Fibroblast of the aortic adventitia (primary cell): ENCODE measurements at regions not wholly inside any gene's neighbourhood (a gene's known extent, or its start where the extent isn't known, plus 50 kb on each side); places are given as distances from the start of the nearest gene placed in this dataset.

Source experiments
- DNase-seq: peaks from one replicate; pipeline ENCODE4 v3.0.0-alpha.2; 2010; ENCODE audit warnings: low read depth
- H3K4me3 ChIP-seq: 2 replicates; pipeline ENCODE4 v1.5.1; 2011; ENCODE audit warnings: low read depth, mild to moderate bottlenecking, control low read depth, low read length, moderate library complexity
- CTCF ChIP-seq: IDR thresholded peaks from 2 replicates; pipeline ENCODE4 v1.5.1; 2011; ENCODE audit warnings: mild to moderate bottlenecking, low read length, control low read depth, inconsistent platforms; ENCODE audit not compliant: insufficient read depth

GRCh38 chr1:81549588-81550127 is 251.1 kb upstream of the ADGRL2 start:
- peak; percentile 58 for TF ChIP-seq CTCF

GRCh38 chr1:81548918-81549587 is 251.7 kb upstream of the ADGRL2 start:
- TF ChIP-seq CTCF, result no peak
- DNase-seq, result no peak
- no peak overlapping the region for H3K4me3 ChIP-seq

More at GRCh38 chr1:81549588-81550127, 251.1 kb upstream of the ADGRL2 start:
- peak; percentile 73 for DNase-seq
- H3K4me3 ChIP-seq, result no peak overlapping the region

GRCh38 chr1:81547912-81548303 is 252.8 kb upstream of the ADGRL2 start:
- DNase-seq, result peak; percentile 27
- no peak for TF ChIP-seq CTCF
- H3K4me3 ChIP-seq, result no peak overlapping the region

GRCh38 chr1:81547261-81547911 is 253.3 kb upstream of the ADGRL2 start:
- no peak overlapping the region for H3K4me3 ChIP-seq
- no peak for TF ChIP-seq CTCF
- DNase-seq, result no peak

GRCh38 chr1:81545734-81546133 is 255.0 kb upstream of the ADGRL2 start:
- no peak for TF ChIP-seq CTCF
- DNase-seq, result no peak
- no peak overlapping the region for H3K4me3 ChIP-seq

GRCh38 chr1:81543764-81544163 is 257.0 kb upstream of the ADGRL2 start:
- TF ChIP-seq CTCF, result no peak
- H3K4me3 ChIP-seq, result no peak overlapping the region

More at GRCh38 chr1:81543764-81544163, 257.0 kb upstream of the ADGRL2 start:
- DNase-seq, result no peak
